ENCODE measurements at regions not wholly inside any gene's neighbourhood (a gene's known extent, or its start where the extent isn't known, plus 50 kb on each side); places are given as distances from the start of the nearest gene placed in this dataset.

DNA sequence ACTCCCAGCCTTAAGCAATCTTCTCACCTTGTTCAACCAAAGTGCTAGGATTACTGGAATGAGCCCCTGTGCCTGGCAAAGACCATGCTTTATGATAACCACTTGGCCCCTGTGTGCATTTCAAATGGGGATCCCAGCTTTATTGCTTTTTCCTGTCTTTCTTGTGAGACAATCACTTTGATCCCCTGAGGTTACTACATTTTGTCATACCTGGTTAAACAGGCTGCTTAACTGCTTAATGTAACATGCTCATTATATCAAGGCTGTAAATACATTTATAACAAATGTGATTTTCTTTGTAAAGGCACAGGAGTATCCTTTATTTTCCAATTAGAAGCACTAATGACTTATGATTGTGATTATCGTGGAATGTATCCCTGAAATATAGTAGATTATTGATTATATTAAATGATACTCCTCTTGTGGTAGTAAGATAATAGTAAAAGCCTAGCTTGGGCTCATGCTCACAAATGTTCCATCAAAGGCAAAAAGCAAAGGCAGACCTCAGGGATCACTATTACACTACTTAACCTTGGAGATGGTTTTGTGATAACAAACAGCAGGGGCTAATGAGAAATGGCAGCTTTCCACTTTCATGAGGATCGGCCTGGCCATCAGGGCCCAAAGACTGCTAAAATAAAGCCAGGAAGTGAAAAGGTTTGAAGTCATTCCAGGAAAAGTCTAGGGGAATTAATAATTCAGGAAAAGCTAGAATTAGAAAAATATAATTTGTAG, 290.8 kb upstream of the MDGA2 start:
- Histone ChIP-seq H3K9me3 (ENCODE audit: control insufficient read depth, insufficient read depth, low read length) (no peaks in the 10 kb centered on the region), H3K4me2 (ENCODE audit: low read length) (no peak overlapping the region), H3K36me3 (ENCODE audit: control insufficient read depth, low read length) (no peaks in the 10 kb centered on the region), H3K27ac (ENCODE audit: low read depth, low read length) (no peak overlapping the region), H3K9me2 (replicated peaks; ENCODE audit: control insufficient read depth, low read length) (no peaks in the 10 kb centered on the region), H3K27me3 (ENCODE audit: control insufficient read depth, low read length) (no peaks in the 10 kb centered on the region), H3F3A (ENCODE audit: control insufficient read depth, insufficient read depth) (no peaks in the 10 kb centered on the region), H3K79me2 (ENCODE audit: control insufficient read depth, low read length) (no peaks in the 10 kb centered on the region), H3K4me3 (ENCODE audit: low read length) (no peak overlapping the region), H4K20me1 (ENCODE audit: control insufficient read depth, insufficient read depth, low read depth, low read length) (no peaks in the 10 kb centered on the region), H3K4me1 (ENCODE audit: control insufficient read depth, low read length) (no peaks in the 10 kb centered on the region)
- no peak for TF ChIP-seq EZH2phosphoT487 (IDR thresholded peaks at IDR 0.05; ENCODE audit: borderline replicate concordance, low read length)

DNA sequence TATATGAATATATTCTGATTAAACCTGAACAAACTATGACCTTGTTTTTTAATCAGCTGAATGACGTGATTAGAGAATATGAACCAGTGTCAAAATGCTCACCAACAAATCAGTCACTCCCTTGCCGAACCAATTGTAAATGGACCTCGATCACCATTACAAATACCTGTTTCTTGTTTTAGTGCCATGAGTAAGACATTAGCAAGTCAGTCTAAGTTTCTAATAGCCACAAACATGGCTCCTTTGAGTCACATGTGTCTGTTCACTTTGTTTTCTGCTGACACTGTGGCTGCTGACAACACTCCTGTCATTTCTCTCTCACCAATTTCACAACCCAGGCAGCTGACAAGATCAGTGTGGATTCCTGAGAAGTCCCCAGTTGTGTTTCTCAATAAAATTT, 286.2 kb upstream of the MDGA2 start:
- Histone ChIP-seq H3K79me2 (ENCODE audit: control insufficient read depth, low read length) (no peaks in the 10 kb centered on the region), H4K20me1 (ENCODE audit: control insufficient read depth, insufficient read depth, low read depth, low read length) (no peaks in the 10 kb centered on the region), H3K4me1 (ENCODE audit: control insufficient read depth, low read length) (peaks cover 29% of the 10 kb centered on the region), H3K9me3 (ENCODE audit: control insufficient read depth, insufficient read depth, low read length) (no peaks in the 10 kb centered on the region), H3K27me3 (ENCODE audit: control insufficient read depth, low read length) (no peaks in the 10 kb centered on the region), H3K36me3 (ENCODE audit: control insufficient read depth, low read length) (no peaks in the 10 kb centered on the region), H3K9me2 (replicated peaks; ENCODE audit: control insufficient read depth, low read length) (no peaks in the 10 kb centered on the region), H3F3A (ENCODE audit: control insufficient read depth, insufficient read depth) (no peaks in the 10 kb centered on the region), H3K4me3 (ENCODE audit: low read length) (no peak overlapping the region), H3K4me2 (ENCODE audit: low read length) (no peak overlapping the region), H3K27ac (ENCODE audit: low read depth, low read length) (no peak overlapping the region)
- no peak for TF ChIP-seq CTCF (IDR thresholded peaks at IDR 0.05; ENCODE audit: low read depth, low read length, poor library complexity, severe bottlenecking)
- TF ChIP-seq EZH2phosphoT487 (IDR thresholded peaks at IDR 0.05; ENCODE audit: borderline replicate concordance, low read length) = no peak

GRCh38 chr14:47959740-47960139, 284.3 kb upstream of the MDGA2 start:
- H3K4me3 ChIP-seq (ENCODE audit: low read length) = no peak overlapping the region
- H3K4me2 ChIP-seq (ENCODE audit: low read length) = no peak overlapping the region
- H3K27ac ChIP-seq (ENCODE audit: low read depth, low read length) = no peak overlapping the region

More at GRCh38 chr14:47959740-47960139, 284.3 kb upstream of the MDGA2 start:
- Histone ChIP-seq H3F3A (ENCODE audit: control insufficient read depth, insufficient read depth) (no peaks in the 10 kb centered on the region), H3K36me3 (ENCODE audit: control insufficient read depth, low read length) (no peaks in the 10 kb centered on the region), H3K4me1 (ENCODE audit: control insufficient read depth, low read length) (peaks cover 29% of the 10 kb centered on the region), H3K27me3 (ENCODE audit: control insufficient read depth, low read length) (no peaks in the 10 kb centered on the region), H4K20me1 (ENCODE audit: control insufficient read depth, insufficient read depth, low read depth, low read length) (no peaks in the 10 kb centered on the region), H3K9me3 (ENCODE audit: control insufficient read depth, insufficient read depth, low read length) (no peaks in the 10 kb centered on the region), H3K9me2 (replicated peaks; ENCODE audit: control insufficient read depth, low read length) (no peaks in the 10 kb centered on the region), H3K79me2 (ENCODE audit: control insufficient read depth, low read length) (no peaks in the 10 kb centered on the region)
- TF ChIP-seq EZH2phosphoT487 (IDR thresholded peaks at IDR 0.05; ENCODE audit: borderline replicate concordance, low read length) (no peak), CTCF (IDR thresholded peaks at IDR 0.05; ENCODE audit: low read depth, low read length, poor library complexity, severe bottlenecking) (no peak)
